CD14-positive monocyte (primary cell): ENCODE measurements at regions not wholly inside any gene's neighbourhood (a gene's known extent, or its start where the extent isn't known, plus 50 kb on each side); places are given as distances from the start of the nearest gene placed in this dataset.

Source experiments
- DNase-seq, 3 donors: peaks; one replicate each; pipeline ENCODE4 v3.0.0-alpha.2; 2011 to 2022
- H2AFZ ChIP-seq: 2 replicates; pipeline ENCODE4 v1.6.0; 2012; ENCODE audit warnings: mild to moderate bottlenecking, low read depth, low read length, inconsistent platforms; ENCODE audit not compliant: insufficient read depth, poor library complexity, severe bottlenecking
- H3K27ac ChIP-seq, 2 donors: 1 replicate in 1 of 2; 2 replicates in 1 of 2; pipeline ENCODE4 v1.5.1; 2012 to 2013; ENCODE audit warnings: low read length in 2 of 2, control low read depth in 1 of 2, inconsistent platforms in 1 of 2, low read depth in 1 of 2, mild to moderate bottlenecking in 1 of 2
- H3K27me3 ChIP-seq, 2 donors: one replicate each; pipeline versions ENCODE4 v1.6.0 to v1.6.1; 2011 to 2013; ENCODE audit warnings: low read length in 2 of 2; ENCODE audit not compliant: control insufficient read depth in 2 of 2, insufficient read depth in 2 of 2
- H3K36me3 ChIP-seq, 2 donors: replicated peaks in 1 of 2; 1 replicate in 1 of 2; 2 replicates in 1 of 2; pipeline versions ENCODE4 v1.5.1 to v1.6.1; 2012 to 2013; ENCODE audit warnings: low read length in 2 of 2, control low read depth in 1 of 2, inconsistent platforms in 1 of 2, mild to moderate bottlenecking in 1 of 2; ENCODE audit not compliant: insufficient read depth in 2 of 2, control insufficient read depth in 1 of 2
- H3K4me1 ChIP-seq, 2 donors: 1 replicate in 1 of 2; 2 replicates in 1 of 2; pipeline versions ENCODE4 v1.5.1 to v1.6.1; 2012 to 2013; ENCODE audit warnings: low read length in 2 of 2, control low read depth in 1 of 2, inconsistent platforms in 1 of 2, mild to moderate bottlenecking in 1 of 2, moderate library complexity in 1 of 2; ENCODE audit not compliant: insufficient read depth in 2 of 2, control insufficient read depth in 1 of 2
- H3K4me2 ChIP-seq: replicated peaks from 2 replicates; pipeline ENCODE3; 2012; ENCODE audit warnings: low read length, moderate library complexity, mild to moderate bottlenecking; ENCODE audit not compliant: poor library complexity, severe bottlenecking; ENCODE audit errors: extremely low read depth
- H3K4me3 ChIP-seq, 3 experiments: fragments of 200-600 bp in 1 of 3; sonication (generic) in 1 of 3; replicated peaks in 1 of 3; 1 replicate in 2 of 3; 2 replicates in 1 of 3; pipeline ENCODE4 v1.5.1; 2011 to 2013; ENCODE audit warnings: low read length in 3 of 3, mild to moderate bottlenecking in 3 of 3, control low read depth in 2 of 3, low read depth in 2 of 3, inconsistent platforms in 1 of 3, moderate library complexity in 1 of 3
- H3K79me2 ChIP-seq: 2 replicates; pipeline ENCODE4 v1.6.0; 2012; ENCODE audit warnings: mild to moderate bottlenecking, control low read depth, inconsistent platforms, low read length, moderate library complexity; ENCODE audit not compliant: insufficient read depth
- H3K9ac ChIP-seq: 2 replicates; pipeline ENCODE4 v1.6.0; 2017; ENCODE audit warnings: low read length, mild to moderate bottlenecking; ENCODE audit not compliant: insufficient read depth, poor library complexity, severe bottlenecking
- H3K9me3 ChIP-seq, 2 donors: replicated peaks in 1 of 2; 1 replicate in 1 of 2; 2 replicates in 1 of 2; pipeline versions ENCODE4 v1.5.1 to v1.6.1; 2012 to 2013; ENCODE audit warnings: low read length in 2 of 2, control low read depth in 1 of 2; ENCODE audit not compliant: control insufficient read depth in 1 of 2, insufficient read depth in 1 of 2
- H4K20me1 ChIP-seq: 2 replicates; pipeline ENCODE4 v1.6.0; 2012; ENCODE audit warnings: mild to moderate bottlenecking, low read length, control low read depth, moderate library complexity; ENCODE audit not compliant: insufficient read depth
- H3K27ac Mint-ChIP-seq, 7 donors: one replicate each; pipeline ENCODE4 v1.8.0; 2020; ENCODE audit warnings: mild to moderate bottlenecking in 7 of 7, mixed read lengths in 7 of 7, moderate library complexity in 6 of 7, inconsistent platforms in 2 of 7
- H3K27me3 Mint-ChIP-seq, 3 donors: one replicate each; pipeline ENCODE4 v1.8.0; 2021 to 2022; ENCODE audit warnings: low read depth in 3 of 3, mild to moderate bottlenecking in 3 of 3, mixed read lengths in 3 of 3, moderate library complexity in 3 of 3, inconsistent platforms in 1 of 3
- H3K36me3 Mint-ChIP-seq, 2 donors: one replicate each; pipeline ENCODE4 v1.8.0; 2020; ENCODE audit warnings: mixed read lengths in 2 of 2, inconsistent platforms in 1 of 2, mild to moderate bottlenecking in 1 of 2
- H3K4me1 Mint-ChIP-seq: one replicate; pipeline ENCODE4 v1.8.0; 2020; ENCODE audit warnings: mild to moderate bottlenecking, mixed read lengths
- H3K4me3 Mint-ChIP-seq, 2 donors: one replicate each; pipeline ENCODE4 v1.8.0; 2020; ENCODE audit warnings: mild to moderate bottlenecking in 2 of 2, mixed read lengths in 2 of 2, moderate library complexity in 1 of 2
- H3K9me3 Mint-ChIP-seq, 7 donors: one replicate each; pipeline ENCODE4 v1.8.0; 2020 to 2022; ENCODE audit warnings: mixed read lengths in 7 of 7, mild to moderate bottlenecking in 6 of 7, moderate library complexity in 6 of 7, inconsistent platforms in 2 of 7
- WGBS: methylation state at CpG from one replicate; pipeline ENCODE4 v1.1.5; 2013; ENCODE audit warnings: missing lambda C conversion rate; ENCODE audit not compliant: insufficient coverage; 5-methylcytosine and 5-hydroxymethylcytosine counted together
- intact Hi-C, 2 donors: fragments of 100-400 bp; cut with micrococcal nuclease; formaldehyde crosslinking; loops; one replicate each; pipeline versions ENCODE4 v1.15.0 to v1.15.1; 2023
- TF ChIP-seq, protein P1 (sequence below): fragments of 200-600 bp; IDR thresholded peaks from one replicate; pipeline ENCODE4 v1.8.0; 2022; ENCODE audit warnings: antibody characterized with exemption, mild to moderate bottlenecking

DNA sequence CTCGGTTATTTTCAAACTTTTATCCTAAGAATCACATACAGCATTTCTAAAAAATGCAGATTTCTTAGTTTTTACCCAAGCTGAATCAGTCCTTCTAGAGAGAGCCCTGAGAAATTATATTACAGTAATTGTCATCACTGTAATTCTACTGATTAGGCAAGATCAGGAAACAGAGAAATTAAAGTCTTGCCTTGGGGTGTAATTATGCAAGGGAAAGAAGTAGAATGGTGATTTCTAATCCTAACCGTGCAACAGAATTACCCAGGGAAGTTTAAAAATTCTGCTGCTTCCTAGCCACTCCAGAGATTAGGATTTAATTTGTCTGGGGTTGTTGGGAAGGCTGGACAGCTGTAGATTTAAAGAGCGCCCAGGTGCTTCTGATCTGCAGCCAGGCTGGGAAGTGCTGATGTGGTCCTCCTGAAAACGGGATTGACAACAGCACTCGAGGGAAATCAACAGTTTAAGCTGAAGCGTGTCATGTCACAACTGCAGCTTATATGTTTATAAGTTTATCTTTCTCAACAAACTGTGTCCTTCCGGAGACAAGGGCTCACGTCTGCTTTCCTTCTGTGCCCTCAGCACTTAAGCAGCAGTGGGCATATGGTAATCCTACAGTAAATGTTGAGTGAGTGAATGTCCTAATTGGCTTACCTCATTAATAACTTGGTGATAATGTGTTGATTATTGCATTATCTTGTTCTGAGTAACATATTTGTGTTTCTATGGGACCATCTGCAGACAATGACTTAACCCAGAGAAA, 671.9 kb upstream of the SOX11 start:
- no peaks in the 10 kb centered on the region for H3K36me3 ChIP-seq
- H3K4me3 ChIP-seq, result no peak overlapping the region
- Mint-ChIP-seq H3K27me3 (no peaks in the 10 kb centered on the region), H3K9me3 (peaks cover 9 to 36% (median 14%) of the 10 kb centered on the region in 7 donors), H3K36me3 (no peaks in the 10 kb centered on the region), H3K27ac (no peak overlapping the region), H3K4me1 (no peaks in the 10 kb centered on the region), H3K4me3 (no peak overlapping the region)
- H3K27ac ChIP-seq, result no peak overlapping the region
- H2AFZ ChIP-seq, result no peak overlapping the region
- H4K20me1 ChIP-seq, result no peaks in the 10 kb centered on the region
- H3K27me3 ChIP-seq, result no peaks in the 10 kb centered on the region
- DNase-seq, result no peak
- TF ChIP-seq, protein P1, sequence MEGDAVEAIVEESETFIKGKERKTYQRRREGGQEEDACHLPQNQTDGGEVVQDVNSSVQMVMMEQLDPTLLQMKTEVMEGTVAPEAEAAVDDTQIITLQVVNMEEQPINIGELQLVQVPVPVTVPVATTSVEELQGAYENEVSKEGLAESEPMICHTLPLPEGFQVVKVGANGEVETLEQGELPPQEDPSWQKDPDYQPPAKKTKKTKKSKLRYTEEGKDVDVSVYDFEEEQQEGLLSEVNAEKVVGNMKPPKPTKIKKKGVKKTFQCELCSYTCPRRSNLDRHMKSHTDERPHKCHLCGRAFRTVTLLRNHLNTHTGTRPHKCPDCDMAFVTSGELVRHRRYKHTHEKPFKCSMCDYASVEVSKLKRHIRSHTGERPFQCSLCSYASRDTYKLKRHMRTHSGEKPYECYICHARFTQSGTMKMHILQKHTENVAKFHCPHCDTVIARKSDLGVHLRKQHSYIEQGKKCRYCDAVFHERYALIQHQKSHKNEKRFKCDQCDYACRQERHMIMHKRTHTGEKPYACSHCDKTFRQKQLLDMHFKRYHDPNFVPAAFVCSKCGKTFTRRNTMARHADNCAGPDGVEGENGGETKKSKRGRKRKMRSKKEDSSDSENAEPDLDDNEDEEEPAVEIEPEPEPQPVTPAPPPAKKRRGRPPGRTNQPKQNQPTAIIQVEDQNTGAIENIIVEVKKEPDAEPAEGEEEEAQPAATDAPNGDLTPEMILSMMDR, result no peak
- H3K4me2 ChIP-seq, result no peak overlapping the region
- intact Hi-C loops, result no loop called here
- no peaks in the 10 kb centered on the region for H3K79me2 ChIP-seq
- H3K4me1 ChIP-seq, result no peaks in the 10 kb centered on the region
- no peak overlapping the region for H3K9ac ChIP-seq
- H3K9me3 ChIP-seq, result peaks cover 12 to 26% of the 10 kb centered on the region in 2 donors
- WGBS, result 89% methylated on average over 3 of the region's 8 CpGs

DNA sequence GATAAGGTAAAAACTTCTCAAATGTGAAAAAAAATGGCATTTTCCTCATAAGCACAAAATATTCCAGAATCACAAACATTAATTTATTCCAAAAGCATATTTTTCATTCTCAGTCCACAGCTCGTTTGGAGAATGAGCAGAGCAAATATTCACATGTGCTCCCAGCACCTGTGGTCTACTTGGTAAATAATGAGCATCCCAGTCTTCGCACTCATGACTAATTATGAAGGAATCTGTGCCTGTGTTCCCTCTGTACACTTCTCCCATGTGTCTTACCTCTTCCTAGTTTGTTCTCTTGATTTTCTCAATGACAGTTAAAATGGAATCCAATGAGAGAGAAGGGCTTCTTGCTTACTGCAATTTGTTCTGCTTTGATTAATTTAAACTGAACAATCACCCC, 671.0 kb upstream of the SOX11 start:
- Mint-ChIP-seq H3K4me1 (no peaks in the 10 kb centered on the region), H3K27ac (no peak overlapping the region), H3K4me3 (no peak overlapping the region), H3K36me3 (no peaks in the 10 kb centered on the region), H3K9me3 (peaks cover 9 to 39% (median 14%) of the 10 kb centered on the region in 7 donors), H3K27me3 (no peaks in the 10 kb centered on the region)
- WGBS, result no CpG with 5 or more reads among the region's 2 CpGs
- Histone ChIP-seq H3K4me2 (no peak overlapping the region), H3K4me1 (no peaks in the 10 kb centered on the region), H3K27ac (no peak overlapping the region), H2AFZ (no peak overlapping the region), H3K79me2 (no peaks in the 10 kb centered on the region), H3K9ac (no peak overlapping the region), H3K9me3 (peaks cover 12 to 26% of the 10 kb centered on the region in 2 donors), H3K27me3 (no peaks in the 10 kb centered on the region), H4K20me1 (no peaks in the 10 kb centered on the region), H3K4me3 (no peak overlapping the region), H3K36me3 (no peaks in the 10 kb centered on the region)
- TF ChIP-seq, protein P1, result no peak
- no peak for DNase-seq
- intact Hi-C loops, result no loop called here
